CD4-positive, alpha-beta T cell treated with Interleukin-1 beta for 1 hour (primary cell): ENCODE measurements at regions not wholly inside any gene's neighbourhood (a gene's known extent, or its start where the extent isn't known, plus 50 kb on each side); places are given as distances from the start of the nearest gene placed in this dataset.
"Not testable (repeated sequence)": the region's sequence is repeated elsewhere in the genome, so short reads cannot be mapped to it uniquely, and the experiment has no call there.

Experiments
- DNase-seq, 2 donors: peaks; one replicate each; pipeline ENCODE4 v3.0.0-alpha.2; 2020 to 2022

DNA sequence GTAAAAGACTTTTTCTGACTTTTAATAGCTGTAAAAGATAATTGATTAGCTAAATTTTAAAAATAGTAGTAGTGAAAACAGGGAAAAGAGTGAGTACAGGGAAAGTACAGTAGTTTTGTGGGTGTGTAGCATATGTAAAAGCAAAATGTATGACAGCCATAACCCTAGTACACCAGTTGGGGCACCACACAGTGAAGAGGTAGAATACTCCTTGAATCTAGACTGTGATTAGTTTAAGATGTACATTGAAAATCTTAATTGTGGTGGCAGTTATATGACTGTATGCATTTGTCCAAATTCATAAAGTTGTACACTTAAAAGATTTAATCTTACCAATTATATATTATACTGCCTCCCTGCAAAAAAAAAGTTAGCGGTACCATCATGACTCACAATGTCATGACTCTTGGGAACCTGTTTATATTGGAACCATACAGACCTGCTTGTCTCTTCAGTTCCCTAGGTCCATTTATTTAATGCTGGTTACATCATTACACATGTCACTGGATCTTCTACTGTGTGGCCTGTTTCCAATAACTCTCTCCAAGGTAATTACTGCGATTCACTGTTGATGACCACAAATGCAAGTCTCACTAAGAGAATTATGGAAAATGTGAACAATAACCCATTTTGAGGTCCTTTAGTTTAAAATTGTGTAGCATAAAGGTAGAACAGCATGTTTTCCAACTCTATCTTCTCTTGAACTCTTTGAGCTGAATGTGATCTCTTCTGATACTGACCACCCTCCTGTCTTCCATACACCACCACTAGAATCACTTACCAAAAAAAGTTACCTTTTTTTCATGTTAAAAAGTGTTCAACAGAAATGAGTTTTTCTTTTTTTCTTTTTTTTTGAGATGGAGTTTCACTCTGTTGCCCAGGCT is 264.2 kb upstream of the AMIGO2 start:
- no peak for DNase-seq

DNA sequence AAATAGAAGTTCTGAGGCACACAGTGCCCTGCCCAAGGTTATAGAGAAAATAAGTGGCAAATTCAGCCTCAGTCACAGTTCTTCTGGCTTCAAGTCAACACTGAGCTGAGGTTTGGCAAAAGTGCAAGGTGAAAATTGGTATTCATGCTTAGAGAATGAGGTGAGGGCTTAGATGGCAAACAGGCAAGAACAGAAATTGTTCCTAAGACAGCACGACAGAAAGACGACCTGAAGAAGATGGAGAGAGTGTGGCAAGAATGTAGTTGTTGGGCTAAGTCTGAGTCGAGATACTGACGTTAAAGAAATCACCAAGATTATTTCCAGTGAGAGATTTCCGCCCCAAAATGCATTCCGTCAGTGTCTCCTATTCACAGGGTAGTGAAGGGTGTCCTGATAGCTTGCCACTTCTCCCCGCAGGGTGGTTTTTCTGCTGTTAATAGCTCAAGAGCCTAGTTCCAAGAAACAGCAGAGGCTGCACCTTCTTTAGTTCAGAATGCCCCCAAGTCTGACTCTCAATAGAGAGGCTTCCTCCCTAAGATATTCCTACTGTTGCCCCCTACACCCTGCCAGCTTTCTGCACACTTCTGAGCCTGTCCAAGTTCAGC is 260.8 kb upstream of the AMIGO2 start:
- DNase-seq: no peak

DNA sequence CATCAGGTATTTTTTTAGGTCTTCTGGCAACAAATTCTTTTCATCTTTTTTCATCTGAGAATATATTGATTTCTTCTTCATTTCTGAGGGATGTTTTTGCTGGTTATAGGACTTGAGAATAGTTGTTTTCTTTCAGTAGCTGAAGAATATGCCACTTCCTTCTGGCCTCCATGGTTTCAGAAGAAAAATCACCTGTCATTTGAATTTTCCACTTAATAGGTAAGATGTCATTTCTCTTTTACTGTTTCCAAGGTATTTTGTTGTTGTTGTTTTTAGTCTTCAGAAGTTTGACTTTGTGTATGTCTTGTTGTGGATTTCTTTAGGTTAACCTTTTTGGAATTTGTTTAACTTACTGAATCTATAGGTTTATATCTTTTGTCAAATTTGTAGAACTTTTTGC is 257.8 kb upstream of the AMIGO2 start:
- no peak for DNase-seq

DNA sequence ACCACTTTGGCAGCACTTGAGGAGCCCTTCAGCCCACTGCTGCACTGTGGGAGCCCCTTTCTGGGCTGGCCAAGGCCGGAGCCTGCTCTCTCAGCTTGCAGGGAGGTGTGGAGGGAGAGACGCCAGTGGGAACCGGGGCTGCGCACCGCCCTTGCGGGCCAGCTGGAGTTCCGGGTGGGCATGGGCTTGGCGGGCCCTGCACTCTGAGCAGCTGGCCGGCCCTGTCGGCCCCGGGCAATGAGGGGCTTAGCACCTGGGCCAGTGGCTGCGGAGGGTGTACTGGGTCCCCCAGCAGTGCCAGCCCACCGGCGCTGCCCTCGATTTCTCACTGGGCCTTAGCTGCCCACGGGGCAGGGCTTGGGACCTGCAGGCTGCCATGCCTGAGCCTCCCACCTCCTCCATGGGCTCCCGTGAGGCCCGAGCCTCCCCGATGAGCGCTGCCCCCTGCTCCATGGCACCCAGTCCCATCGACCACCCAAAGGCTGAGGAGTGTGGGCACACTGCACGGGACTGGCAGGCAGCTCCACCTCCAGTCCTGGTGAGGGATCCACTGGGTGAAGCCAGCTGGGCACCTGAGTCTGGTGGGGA is 253.6 kb upstream of the AMIGO2 start:
- not testable (repeated sequence) for DNase-seq

DNA sequence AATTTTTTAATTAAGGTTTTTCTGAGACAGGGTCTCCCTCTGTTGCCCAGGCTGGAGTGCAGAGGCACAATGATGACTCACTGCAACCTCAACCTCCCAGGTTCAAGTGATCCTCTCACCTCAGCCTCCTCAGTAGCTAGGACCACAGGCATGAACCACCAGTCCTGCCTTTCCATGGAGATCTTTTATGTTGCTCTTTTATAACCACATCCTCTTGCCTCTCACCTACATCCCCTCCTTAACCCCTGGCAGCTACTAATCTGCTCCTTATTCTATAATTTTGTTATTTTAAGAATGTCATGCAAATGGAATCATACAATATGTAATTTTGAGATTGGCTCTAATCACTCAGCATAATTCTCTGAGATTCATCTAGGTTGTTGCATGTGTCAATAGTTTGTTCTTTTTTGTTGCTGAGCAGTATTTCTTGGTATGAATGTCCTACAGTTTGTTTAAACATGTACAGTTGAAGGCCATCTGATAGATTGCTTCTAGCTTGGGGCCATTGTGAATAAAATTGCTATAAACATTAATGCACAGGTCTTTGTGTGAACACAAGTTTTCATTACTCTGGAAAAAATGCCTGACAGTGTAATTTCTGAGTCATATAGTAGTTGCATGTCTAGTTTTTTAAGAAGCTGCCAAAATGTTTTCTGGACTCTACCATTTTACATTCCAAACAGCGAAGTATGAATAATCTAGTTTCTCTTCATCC is 249.2 kb upstream of the AMIGO2 start:
- DNase-seq: no peak

DNA sequence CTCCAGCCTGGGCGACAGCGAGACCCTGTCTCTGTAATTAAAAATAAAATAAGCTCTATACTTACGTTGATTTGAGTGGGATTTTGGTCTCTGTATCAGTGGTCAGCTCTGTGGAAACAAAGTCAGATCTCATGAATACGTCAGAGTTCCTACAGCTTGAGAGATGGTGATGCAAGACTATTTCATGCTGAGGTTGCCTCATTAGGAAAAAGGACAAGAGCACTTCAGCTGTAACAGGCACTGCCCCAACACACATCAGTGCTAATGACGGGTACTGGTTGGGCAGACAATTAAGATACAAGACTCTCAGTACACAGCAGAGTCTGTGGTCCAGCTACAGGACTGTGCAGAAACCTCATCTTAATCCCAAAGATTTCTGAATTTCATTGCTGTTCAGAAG is 246.4 kb upstream of the AMIGO2 start:
- DNase-seq: no peak

DNA sequence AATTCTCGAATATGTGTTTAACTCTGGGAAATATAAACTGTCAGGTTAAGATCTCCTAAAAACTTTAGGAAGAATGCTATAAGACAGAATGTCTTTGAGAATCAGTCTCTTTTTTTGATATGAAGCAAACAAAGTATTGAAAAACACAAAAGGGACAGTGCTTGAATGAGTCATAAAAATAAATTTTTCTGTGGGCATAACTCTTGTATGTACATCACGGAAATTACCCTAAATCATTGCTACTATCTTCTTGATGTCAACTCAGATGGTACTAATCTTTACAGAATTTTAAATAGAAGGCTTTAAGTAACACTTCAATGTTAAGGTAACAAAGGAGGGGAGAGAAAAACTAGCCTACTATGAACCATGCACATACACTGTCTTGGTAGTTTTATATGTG is 244.0 kb upstream of the AMIGO2 start:
- no peak for DNase-seq

DNA sequence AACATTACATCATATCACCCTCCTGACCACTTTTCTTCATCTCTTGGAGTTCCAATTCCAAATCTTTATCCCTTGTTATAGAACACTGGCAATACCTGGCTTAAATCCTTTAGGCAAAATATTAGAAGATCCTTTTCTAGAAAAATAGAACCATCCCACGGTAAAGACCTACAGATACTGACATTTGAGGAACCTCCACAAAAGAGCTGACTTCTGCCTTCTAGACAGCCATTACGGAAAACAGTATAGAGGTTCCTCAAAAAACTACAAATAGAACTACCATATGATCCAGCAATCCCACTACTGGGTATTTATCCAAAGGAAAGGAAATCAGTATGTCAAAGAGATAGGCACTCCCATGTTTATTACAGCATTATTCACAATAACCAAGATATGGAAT is 241.7 kb upstream of the AMIGO2 start:
- DNase-seq: no peak

DNA sequence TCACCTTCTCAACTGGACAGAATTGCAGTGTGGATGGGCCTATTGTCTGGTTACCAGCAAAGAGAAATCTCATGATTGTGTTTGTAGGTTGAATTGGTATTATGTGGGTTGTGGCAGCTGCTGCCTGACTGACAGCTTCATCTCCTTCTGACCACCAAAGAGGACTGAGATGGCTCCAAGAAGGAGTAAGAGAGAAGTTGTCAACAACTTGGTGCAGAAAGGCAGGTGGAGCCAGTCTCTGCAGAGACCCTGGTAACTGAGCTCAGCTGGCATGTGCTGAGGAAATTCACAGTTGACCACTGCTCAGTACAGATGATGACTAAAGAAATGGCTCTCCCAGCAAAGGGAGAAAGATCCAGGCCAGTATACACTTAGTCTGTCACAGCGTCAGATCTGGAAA is 240.0 kb upstream of the AMIGO2 start:
- DNase-seq: no peak

DNA sequence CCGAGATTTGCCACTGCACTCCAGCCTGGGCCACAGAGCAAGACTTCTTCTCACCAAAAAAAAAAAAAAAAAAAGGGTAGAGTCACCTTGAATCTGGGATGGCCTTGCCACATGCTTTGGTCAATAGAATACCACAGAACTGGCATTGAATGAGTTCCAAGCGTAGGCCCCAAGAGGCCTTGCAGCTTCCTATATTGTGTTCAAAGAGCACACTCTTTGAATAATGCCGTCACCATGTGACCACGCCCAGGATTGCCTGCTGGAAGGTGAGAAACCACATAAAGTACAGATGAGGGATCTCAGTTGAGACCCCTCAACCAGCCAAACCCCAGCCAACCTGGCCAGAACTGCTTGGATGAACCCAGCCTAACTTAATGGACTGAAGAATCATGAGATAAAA is 239.2 kb upstream of the AMIGO2 start:
- no peak for DNase-seq

DNA sequence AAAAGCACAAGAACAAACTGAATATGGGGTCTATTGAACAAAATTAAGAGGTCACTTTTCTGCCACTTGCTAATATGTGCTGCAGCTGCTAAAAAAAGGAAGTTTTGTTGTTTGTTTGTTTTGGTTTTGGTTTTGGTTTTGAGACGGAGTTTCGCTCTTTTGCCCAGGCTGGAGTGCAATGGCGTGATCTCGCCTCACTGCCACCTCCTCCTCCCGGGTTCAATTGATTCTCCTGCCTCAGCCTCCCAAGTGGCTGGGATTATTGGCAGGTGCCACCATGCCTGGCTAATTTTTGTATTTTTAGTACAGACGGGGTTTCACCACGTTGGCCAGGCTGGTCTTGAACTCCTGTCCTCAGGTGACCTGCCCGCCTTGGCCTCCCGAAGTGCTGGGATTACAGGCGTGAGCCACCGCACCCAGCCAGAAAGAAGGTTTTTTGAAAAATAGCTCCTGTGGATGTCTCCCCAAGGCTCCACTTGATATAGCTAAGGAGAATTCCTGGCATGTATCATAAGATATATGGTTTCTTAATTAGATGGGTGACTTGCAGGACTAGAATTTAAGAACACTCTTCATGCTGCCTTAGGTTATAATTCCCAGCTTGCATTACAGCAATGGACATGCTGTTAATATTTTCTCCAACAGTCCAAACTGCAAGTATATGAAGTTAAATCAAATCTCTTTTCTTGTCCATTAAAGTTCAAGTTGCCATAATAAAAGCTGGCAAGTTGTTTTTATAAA is 237.6 kb upstream of the AMIGO2 start:
- peak; percentile 17 to 39 for DNase-seq

DNA sequence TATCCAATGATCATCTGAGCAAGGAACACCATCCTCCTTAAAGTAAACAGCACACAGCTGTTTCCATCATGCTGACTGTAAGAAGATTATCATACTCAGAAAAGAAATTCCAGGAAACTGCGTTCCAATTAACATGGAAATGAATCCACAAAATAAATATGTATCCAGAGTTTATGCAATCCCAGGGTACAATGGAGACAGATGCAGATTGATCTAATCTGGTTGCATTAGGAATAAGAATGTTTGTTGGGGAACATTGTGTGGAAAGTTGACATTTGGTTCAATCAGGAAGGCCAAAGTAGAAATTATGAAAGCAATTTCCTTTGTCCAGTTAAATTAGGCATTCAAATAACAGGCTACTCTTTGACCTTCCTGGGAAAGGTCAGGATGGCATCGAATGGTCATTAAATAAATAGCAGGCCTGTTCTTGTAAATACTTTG is 236.9 kb upstream of the AMIGO2 start:
- no peak for DNase-seq

DNA sequence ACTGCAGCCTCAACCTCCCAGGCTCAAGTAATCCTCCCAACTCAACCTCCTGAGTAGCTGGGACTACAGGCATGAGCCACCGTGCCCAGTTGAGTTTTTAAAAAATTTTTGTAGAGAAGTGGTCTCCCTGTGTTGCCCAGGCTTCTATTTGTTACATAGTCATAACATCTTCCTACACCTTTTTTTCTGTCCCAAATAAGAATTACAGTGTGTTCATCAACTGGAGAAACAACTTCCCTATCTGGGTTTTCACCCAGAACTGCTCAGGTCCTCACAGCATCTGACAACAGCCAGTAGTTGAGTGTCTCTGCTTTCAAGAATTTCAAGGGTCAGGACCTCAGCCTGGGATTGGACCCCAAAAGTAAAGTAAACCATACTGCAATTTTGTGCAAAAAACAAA is 235.2 kb upstream of the AMIGO2 start:
- no peak for DNase-seq

DNA sequence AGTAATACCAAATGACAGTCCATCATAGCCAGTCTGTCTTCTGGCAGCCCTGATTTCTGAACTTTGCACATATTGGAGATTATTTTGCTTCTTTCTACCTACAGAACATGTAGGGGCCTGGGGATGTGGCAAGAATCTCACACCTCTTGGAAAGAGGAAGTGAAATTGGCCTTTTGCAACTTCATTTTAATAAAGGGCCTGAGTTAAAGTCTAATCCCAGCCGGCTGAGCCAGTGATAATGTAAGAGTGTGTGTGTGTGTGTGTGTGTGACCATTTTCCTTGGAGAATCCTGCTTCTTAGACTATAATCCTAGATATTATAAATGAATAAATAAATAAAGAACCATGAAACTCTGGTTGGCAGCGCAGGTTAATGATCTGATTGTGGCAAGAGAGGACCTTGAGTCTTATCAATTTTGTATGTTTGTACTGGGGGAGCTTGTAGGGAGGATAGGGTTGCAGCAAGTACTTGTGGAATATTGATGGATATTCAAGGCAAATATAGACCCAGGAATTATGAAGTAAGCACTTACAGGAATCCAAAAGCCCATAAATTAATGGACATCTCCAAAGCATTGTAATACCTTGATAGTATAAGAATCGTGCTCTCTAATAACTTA is 233.2 kb upstream of the AMIGO2 start:
- peak in 1 of 2 donors; percentile 21 for DNase-seq

DNA sequence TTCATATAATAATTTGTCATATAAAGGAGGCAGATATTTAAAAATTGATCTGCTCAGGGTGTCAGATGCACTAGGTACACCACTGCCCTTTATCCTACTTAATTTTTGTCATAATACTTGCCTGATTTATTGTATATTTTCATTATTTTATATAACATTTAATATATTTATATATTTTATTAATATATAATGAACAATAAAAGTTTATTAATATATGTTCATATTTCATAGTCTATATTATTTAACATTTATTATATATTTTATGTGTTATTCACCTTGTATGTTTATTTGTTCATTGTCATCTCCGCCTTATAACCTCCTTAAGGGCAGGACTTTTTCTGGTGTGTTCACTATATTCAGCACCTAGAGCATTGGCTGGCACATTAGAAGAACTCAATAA is 232.4 kb upstream of the AMIGO2 start:
- no peak for DNase-seq

DNA sequence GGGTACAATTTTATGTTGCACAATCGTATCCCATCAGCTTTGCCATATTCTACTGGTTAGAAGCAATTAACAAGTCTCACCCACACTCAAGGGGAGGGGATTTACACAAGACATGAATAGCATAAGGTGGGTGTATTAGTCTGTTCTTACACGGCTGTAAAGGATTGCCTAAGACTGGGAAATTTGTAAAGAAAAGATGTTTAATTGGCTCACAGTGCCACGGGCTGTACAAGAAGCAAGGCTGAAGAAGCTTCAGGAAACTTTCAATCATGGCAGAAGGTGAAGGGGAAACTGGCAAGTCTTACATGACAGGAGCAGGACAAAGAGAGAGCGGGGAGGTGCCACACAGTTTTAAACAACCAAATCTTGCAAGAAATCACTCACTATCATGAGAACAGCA is 231.8 kb upstream of the AMIGO2 start:
- no peak for DNase-seq

DNA sequence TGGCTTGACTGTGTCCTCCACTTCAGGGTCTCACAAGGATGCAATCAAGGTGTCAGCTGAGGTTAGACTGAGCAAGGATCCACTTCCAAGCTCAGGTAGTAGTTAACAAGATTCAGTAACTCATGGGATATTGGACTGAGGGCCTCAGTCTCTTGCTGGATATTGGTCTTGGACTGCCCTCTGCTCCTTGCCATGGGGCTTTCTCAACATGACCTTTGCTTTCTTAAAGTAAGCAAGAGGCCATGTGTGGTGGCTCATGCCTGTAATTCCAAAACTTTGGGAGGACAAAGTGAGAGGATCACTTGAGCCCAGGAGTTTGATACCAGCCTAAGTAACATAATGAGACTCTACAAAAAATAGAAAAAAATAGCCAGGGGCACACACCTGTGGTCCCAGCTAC is 231.3 kb upstream of the AMIGO2 start:
- no peak for DNase-seq

DNA sequence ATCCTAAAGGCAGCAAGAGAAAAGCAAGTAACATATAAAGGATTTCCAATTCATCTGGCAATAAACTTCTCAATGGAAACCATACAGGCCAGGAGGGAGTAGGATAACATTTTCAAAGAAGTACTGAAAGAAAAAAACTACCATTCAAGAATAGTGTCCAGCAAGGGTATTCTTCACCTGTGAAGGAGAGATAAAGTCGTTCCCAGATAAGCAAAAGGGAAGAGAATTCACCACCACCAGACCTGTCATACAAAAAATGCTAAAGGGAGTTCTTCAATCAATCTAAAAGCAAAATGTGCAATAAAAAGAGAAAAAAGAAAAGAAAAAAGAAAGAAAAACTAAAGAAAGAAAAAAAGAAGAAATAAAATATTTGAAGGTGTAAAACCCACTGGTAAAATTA is 228.9 kb upstream of the AMIGO2 start:
- DNase-seq: no peak

DNA sequence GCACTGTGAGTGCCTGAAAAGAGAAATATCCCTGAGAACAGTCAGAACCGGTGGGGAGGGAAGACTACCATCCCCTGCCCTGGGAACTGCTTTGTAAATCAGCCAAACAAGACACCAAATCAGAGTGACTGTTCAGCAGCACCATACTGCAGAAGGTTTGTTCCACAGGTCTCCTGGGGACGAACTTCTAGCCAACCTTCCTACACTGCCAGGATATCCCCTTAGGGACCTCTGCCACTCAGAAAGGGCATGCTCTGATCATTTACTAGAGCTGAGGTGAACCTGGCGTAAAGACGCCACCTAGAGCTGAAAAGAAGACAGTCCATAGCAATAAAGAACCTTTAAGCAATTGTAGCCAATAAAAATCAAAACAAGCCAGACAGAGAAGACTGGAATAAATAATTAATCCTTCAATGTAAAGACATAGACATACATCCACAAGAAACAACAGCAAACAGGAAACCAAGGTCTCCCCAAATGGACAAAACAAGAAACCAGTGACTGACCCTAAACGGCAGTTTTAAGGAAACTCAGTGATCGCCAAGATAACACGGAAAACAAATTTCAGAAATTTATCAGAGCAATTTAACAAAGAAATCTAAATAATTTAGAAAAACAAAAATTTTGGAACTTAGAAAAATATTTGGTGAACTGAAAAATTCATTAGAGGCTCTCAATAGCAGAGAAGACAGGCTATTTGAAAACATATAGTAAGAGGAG is 228.1 kb upstream of the AMIGO2 start:
- DNase-seq: peak; percentile 63 to 77

DNA sequence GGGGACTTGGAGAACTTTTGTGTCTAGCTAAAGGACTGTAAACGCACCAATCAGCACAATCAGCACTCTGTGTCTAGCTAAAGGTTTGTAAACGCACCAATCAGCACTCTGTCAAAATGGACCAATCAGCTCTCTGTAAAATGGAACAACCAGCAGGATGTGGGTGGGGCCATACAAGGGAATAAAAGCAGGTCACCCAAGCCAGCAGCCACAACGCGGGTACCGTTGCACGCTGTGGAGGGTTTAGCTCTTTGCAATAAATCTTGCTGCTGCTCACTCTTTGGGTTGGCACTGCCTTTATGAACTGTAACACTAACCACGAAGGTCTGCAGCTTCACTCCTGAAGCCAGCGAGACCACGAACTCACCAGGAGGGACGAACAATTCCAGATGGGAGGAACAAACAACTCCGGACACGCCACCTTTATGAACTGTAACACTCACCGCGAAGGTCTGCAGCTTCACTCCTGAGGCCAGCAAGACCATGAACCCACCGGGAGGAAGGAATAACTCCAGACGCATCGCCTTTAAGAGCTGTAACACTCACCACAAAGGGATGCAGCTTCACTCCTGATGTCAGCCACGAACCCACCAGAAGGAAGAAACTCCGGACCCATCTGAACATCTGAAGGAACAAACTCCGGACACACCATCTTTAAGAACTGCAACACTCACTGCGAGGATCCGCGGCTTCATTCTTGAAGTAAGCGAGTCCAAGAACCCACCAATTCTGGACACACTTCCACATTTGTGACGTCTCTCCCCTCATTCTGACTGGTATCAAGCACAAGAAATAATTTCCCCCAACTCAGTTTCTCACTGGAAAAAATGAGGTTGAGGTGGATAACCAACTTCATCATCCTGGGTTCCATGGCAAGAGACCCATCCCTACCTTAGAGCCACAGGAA is 227.3 kb upstream of the AMIGO2 start:
- peak; percentile 62 to 67 for DNase-seq

DNA sequence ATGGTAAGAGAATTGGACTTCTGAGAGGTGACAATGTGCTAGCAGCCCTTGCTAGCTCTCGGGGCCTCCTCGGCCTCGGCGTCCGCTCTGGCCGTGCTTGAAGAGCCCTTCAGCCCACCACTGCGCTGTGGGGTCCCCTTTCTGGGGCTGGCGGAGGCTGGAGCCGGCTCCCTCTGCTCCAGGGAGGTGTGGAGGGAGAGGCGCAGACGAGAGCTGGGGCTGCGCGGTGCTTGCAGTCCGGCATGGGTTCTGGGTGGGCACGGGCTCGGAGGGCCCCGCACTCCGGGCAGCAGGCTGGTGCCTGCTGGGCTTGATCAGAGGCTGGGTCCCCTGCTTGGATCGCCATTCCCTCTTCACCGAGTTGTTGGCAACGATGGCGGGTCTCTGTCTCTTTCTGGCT is 226.4 kb upstream of the AMIGO2 start:
- DNase-seq: no peak
